Esophagus squamous epithelium (tissue), 5 donors: ENCODE measurements at regions not wholly inside any gene's neighbourhood (a gene's known extent, or its start where the extent isn't known, plus 50 kb on each side); places are given as distances from the start of the nearest gene placed in this dataset.

Experiments
- DNase-seq: peaks from one replicate; lab custom pipeline; 2025; lab: John Stamatoyannopoulos, UW
- H3K27ac ChIP-seq, 4 donors: fragments of 200-600 bp; sonication (generic); one replicate each; pipeline ENCODE4 v1.5.1; 2016 to 2019; ENCODE audit warnings: mild to moderate bottlenecking in 1 of 4
- H3K27me3 ChIP-seq, 4 donors: fragments of 200-600 bp; sonication (generic); 1 replicate in 3 of 4; 2 replicates in 1 of 4; pipeline versions ENCODE4 v1.5.1 to v1.6.0; 2017 to 2021; ENCODE audit warnings: antibody characterized with exemption in 1 of 4
- H3K36me3 ChIP-seq, 3 donors: fragments of 200-600 bp; sonication (generic); one replicate each; pipeline ENCODE4 v1.5.1; 2016 to 2019
- H3K4me1 ChIP-seq, 3 donors: fragments of 200-600 bp; sonication (generic); one replicate each; pipeline ENCODE4 v1.5.1; 2017 to 2019
- H3K4me3 ChIP-seq, 4 donors: fragments of 200-600 bp; sonication (generic); 1 replicate in 3 of 4; 2 replicates in 1 of 4; pipeline ENCODE4 v1.5.1; 2016 to 2019; ENCODE audit warnings: mild to moderate bottlenecking in 2 of 4, moderate library complexity in 1 of 4
- H3K9me3 ChIP-seq, 3 donors: fragments of 200-600 bp; sonication (generic); one replicate each; pipeline ENCODE4 v1.5.1; 2016 to 2019
- POLR2A ChIP-seq, 4 donors: fragments of 450-650 bp; IDR thresholded peaks; one replicate each; pipeline ENCODE4 v1.6.1; 2017; ENCODE audit warnings: antibody characterized with exemption in 4 of 4, mild to moderate bottlenecking in 4 of 4, moderate library complexity in 3 of 4
- WGBS, 2 donors: methylation state at CpG; one replicate each; pipeline ENCODE4 v1.1.5; 2018; 5-methylcytosine and 5-hydroxymethylcytosine counted together
- intact Hi-C: fragments of 100-400 bp; cut with DNase I; formaldehyde crosslinking; loops from one replicate; pipeline ENCODE4 v1.15.0; 2022
- TF ChIP-seq, protein P1 (sequence below), 6 experiments: fragments of 450-650 bp in 4 of 6; fragments of 200-600 bp in 2 of 6; sonication (generic) in 2 of 6; IDR thresholded peaks; one replicate each; pipeline ENCODE4 v1.5.1; 2016 to 2019; ENCODE audit warnings: antibody characterized with exemption in 6 of 6, mild to moderate bottlenecking in 4 of 6, moderate library complexity in 4 of 6
- donor health status: DM: yes; HTN: yes; CAD: no.

GRCh38 chr17:5719976-5720375, 135.7 kb upstream of the NLRP1 start:
- Histone ChIP-seq H3K9me3 (no peaks in the 10 kb centered on the region), H3K4me3 (no peak overlapping the region), H3K27me3 (peaks cover 0 to 52% (median 0%) of the 10 kb centered on the region in 4 donors), H3K36me3 (no peaks in the 10 kb centered on the region), H3K27ac (no peak overlapping the region), H3K4me1 (no peaks in the 10 kb centered on the region)
- WGBS, 2 donors: 75 to 84% methylated on average over 4 of the region's 4 CpGs
- TF ChIP-seq, protein P1, sequence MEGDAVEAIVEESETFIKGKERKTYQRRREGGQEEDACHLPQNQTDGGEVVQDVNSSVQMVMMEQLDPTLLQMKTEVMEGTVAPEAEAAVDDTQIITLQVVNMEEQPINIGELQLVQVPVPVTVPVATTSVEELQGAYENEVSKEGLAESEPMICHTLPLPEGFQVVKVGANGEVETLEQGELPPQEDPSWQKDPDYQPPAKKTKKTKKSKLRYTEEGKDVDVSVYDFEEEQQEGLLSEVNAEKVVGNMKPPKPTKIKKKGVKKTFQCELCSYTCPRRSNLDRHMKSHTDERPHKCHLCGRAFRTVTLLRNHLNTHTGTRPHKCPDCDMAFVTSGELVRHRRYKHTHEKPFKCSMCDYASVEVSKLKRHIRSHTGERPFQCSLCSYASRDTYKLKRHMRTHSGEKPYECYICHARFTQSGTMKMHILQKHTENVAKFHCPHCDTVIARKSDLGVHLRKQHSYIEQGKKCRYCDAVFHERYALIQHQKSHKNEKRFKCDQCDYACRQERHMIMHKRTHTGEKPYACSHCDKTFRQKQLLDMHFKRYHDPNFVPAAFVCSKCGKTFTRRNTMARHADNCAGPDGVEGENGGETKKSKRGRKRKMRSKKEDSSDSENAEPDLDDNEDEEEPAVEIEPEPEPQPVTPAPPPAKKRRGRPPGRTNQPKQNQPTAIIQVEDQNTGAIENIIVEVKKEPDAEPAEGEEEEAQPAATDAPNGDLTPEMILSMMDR (IDR thresholded peaks at IDR 0.05): no peak
- no peak for TF ChIP-seq POLR2A (IDR thresholded peaks at IDR 0.05)
- DNase-seq: no peak
- intact Hi-C loops: no loop called here

- TF ChIP-seq, protein P1 (IDR thresholded peaks at IDR 0.05): no peak
- no peak for TF ChIP-seq POLR2A (IDR thresholded peaks at IDR 0.05)
- H3K27me3 ChIP-seq: peaks cover 0 to 31% (median 0%) of the 10 kb centered on the region in 4 donors
- no peak overlapping the region for H3K4me3 ChIP-seq
- WGBS, 2 donors: 71% methylated on average over 6 of the region's 6 CpGs; no CpG with 5 or more reads in 1 of the 2 donors
- intact Hi-C loops: no loop called here
- H3K9me3 ChIP-seq: no peaks in the 10 kb centered on the region
- H3K4me1 ChIP-seq: no peaks in the 10 kb centered on the region
- H3K36me3 ChIP-seq: no peaks in the 10 kb centered on the region
- no peak overlapping the region for H3K27ac ChIP-seq
- DNase-seq: no peak
These were observed 146.1 kb upstream of the NLRP1 start for GRCh38 chr17:5730373-5730772.

- WGBS, 2 donors: 23 to 33% methylated on average over 1 of the region's 1 CpG
- TF ChIP-seq POLR2A (IDR thresholded peaks at IDR 0.05): no peak
- TF ChIP-seq, protein P1 (IDR thresholded peaks at IDR 0.05): no peak
- no peak overlapping the region for H3K4me3 ChIP-seq
These were observed 156.6 kb upstream of the NLRP1 start for GRCh38 chr17:5740937-5741336.

DNA sequence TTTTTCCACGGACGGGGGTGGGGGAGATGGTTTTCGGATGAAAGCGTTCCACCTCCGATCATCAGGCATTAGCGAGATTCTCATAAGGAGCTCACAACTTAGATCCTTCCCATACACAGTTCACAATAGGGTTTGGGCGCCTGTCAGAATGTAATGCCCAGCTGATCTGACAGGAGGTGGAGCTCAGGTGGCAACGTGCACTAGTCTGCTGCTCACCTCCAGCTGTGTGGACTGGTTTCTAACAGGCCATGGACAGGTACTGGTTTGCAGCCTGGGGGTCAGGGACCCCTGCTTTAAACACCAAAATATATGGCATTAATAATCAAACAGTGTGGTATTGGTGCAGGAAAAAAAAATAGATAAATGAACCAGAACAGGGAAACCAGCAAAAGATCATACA, 157.5 kb upstream of the NLRP1 start:
- Histone ChIP-seq H3K4me3 (no peak overlapping the region), H3K9me3 (no peaks in the 10 kb centered on the region), H3K36me3 (no peaks in the 10 kb centered on the region), H3K4me1 (no peaks in the 10 kb centered on the region), H3K27ac (no peak overlapping the region), H3K27me3 (peaks cover 0 to 4% (median 0%) of the 10 kb centered on the region in 4 donors)
- intact Hi-C loops: no loop called here
- WGBS, 2 donors: 75 to 87% methylated on average over 8 of the region's 8 CpGs
- TF ChIP-seq, protein P1 (IDR thresholded peaks at IDR 0.05): no peak
- TF ChIP-seq POLR2A (IDR thresholded peaks at IDR 0.05): no peak
- DNase-seq: no peak

More at GRCh38 chr17:5740937-5741336, 156.6 kb upstream of the NLRP1 start:
- peaks cover 0 to 7% (median 0%) of the 10 kb centered on the region in 4 donors for H3K27me3 ChIP-seq
- H3K4me1 ChIP-seq: no peaks in the 10 kb centered on the region
- H3K27ac ChIP-seq: no peak overlapping the region
- intact Hi-C loops: no loop called here
- H3K9me3 ChIP-seq: no peaks in the 10 kb centered on the region
- H3K36me3 ChIP-seq: no peaks in the 10 kb centered on the region
- no peak for DNase-seq

- no peak overlapping the region for H3K27ac ChIP-seq
- DNase-seq: no peak
- H3K36me3 ChIP-seq: no peaks in the 10 kb centered on the region
- H3K4me3 ChIP-seq: no peak overlapping the region
- intact Hi-C loops: no loop called here
- TF ChIP-seq, protein P1 (IDR thresholded peaks at IDR 0.05): no peak
- no peak for TF ChIP-seq POLR2A (IDR thresholded peaks at IDR 0.05)
- peaks cover 0 to 4% (median 0%) of the 10 kb centered on the region in 4 donors for H3K27me3 ChIP-seq
- WGBS, 2 donors: 63 to 73% methylated on average over 4 of the region's 4 CpGs
- H3K9me3 ChIP-seq: no peaks in the 10 kb centered on the region
- H3K4me1 ChIP-seq: no peaks in the 10 kb centered on the region
These were observed 161.0 kb upstream of the NLRP1 start for GRCh38 chr17:5745111-5745813.
